ENCODE measurements at regions not wholly inside any gene's neighbourhood (a gene's known extent, or its start where the extent isn't known, plus 50 kb on each side); places are given as distances from the start of the nearest gene placed in this dataset.

GRCh38 chr9:75378036-75378435, 289.7 kb downstream of the OSTF1 start:
- no peaks in the 10 kb centered on the region for H3K27me3 ChIP-seq (replicated peaks in 1 of 4; ENCODE audit: control extremely low read depth in 1 of 4, control insufficient read depth in 3 of 4, insufficient read depth in 4 of 4, low read length in 3 of 4)
- no peaks in the 10 kb centered on the region for H3K4me1 Mint-ChIP-seq
- no peaks in the 10 kb centered on the region for H3K4me1 ChIP-seq (ENCODE audit: control insufficient read depth in 2 of 2, insufficient read depth in 2 of 2, low read length in 2 of 2)
- H3K27ac ChIP-seq (ENCODE audit: low read length in 2 of 2) = no peak overlapping the region
- H3K9me3 ChIP-seq (ENCODE audit: control extremely low read depth in 1 of 3, control insufficient read depth in 2 of 3, insufficient read depth in 1 of 3, low read length in 2 of 3) = peaks cover 0 to 3% (median 0%) of the 10 kb centered on the region in 3 donors
- H3K4me3 Mint-ChIP-seq = no peak overlapping the region
- no peaks in the 10 kb centered on the region for H3K27me3 Mint-ChIP-seq
- ChIA-PET CTCF (no interaction called here), POLR2A (no interaction called here)
- H3K4me2 ChIP-seq (replicated peaks; ENCODE audit: low read depth, low read length, poor library complexity, severe bottlenecking) = no peak overlapping the region
- H3K9ac ChIP-seq (ENCODE audit: low read length) = no peak overlapping the region
- no peaks in the 10 kb centered on the region for H3K36me3 ChIP-seq (replicated peaks in 1 of 2; ENCODE audit: control extremely low read depth in 1 of 2, control insufficient read depth in 1 of 2, extremely low read depth in 1 of 2, insufficient read depth in 2 of 2, low read length in 1 of 2)
- ATAC-seq (ENCODE audit: low read depth) = no peak
- no peak for DNase-seq
- H3K79me2 ChIP-seq (ENCODE audit: control insufficient read depth, insufficient read depth, low read length) = no peaks in the 10 kb centered on the region
- H3K4me3 ChIP-seq (ENCODE audit: control extremely low read depth in 1 of 5, extremely low read depth in 1 of 5, insufficient read depth in 1 of 5, low read depth in 2 of 5, low read length in 4 of 5) = no peak overlapping the region
- no peak overlapping the region for H3K27ac Mint-ChIP-seq
- no peaks in the 10 kb centered on the region for H3K9me3 Mint-ChIP-seq (ENCODE audit: insufficient read depth)
- intact Hi-C loops (cut with micrococcal nuclease) = no loop called here
- 87% methylated on average over 8 of the region's 9 CpGs for WGBS (ENCODE audit: insufficient coverage)
- no peaks in the 10 kb centered on the region for H4K20me1 ChIP-seq (ENCODE audit: control insufficient read depth, insufficient read depth, low read length, poor library complexity, severe bottlenecking)
- H2AFZ ChIP-seq (ENCODE audit: insufficient read depth, low read depth, low read length, poor library complexity, severe bottlenecking) = no peak overlapping the region
- TF ChIP-seq CTCF (IDR thresholded peaks at IDR 0.05) (no peak), EZH2 (IDR thresholded peaks at IDR 0.05; ENCODE audit: borderline replicate concordance, insufficient read depth, low read depth, low read length, poor library complexity, severe bottlenecking) (no peak)

GRCh38 chr9:75378926-75379325, 290.6 kb downstream of the OSTF1 start:
- no peak overlapping the region for H3K27ac Mint-ChIP-seq
- no peaks in the 10 kb centered on the region for H3K4me1 Mint-ChIP-seq
- no peak overlapping the region for H3K4me3 ChIP-seq (ENCODE audit: control extremely low read depth in 1 of 5, extremely low read depth in 1 of 5, insufficient read depth in 1 of 5, low read depth in 2 of 5, low read length in 4 of 5)
- H3K36me3 ChIP-seq (replicated peaks in 1 of 2; ENCODE audit: control extremely low read depth in 1 of 2, control insufficient read depth in 1 of 2, extremely low read depth in 1 of 2, insufficient read depth in 2 of 2, low read length in 1 of 2) = no peaks in the 10 kb centered on the region
- no peaks in the 10 kb centered on the region for H4K20me1 ChIP-seq (ENCODE audit: control insufficient read depth, insufficient read depth, low read length, poor library complexity, severe bottlenecking)
- H3K27me3 Mint-ChIP-seq = no peaks in the 10 kb centered on the region
- DNase-seq (no peak), ATAC-seq (ENCODE audit: low read depth) (no peak)
- no peaks in the 10 kb centered on the region for H3K79me2 ChIP-seq (ENCODE audit: control insufficient read depth, insufficient read depth, low read length)
- no peak overlapping the region for H3K27ac ChIP-seq (ENCODE audit: low read length in 2 of 2)
- no peaks in the 10 kb centered on the region for H3K27me3 ChIP-seq (replicated peaks in 1 of 4; ENCODE audit: control extremely low read depth in 1 of 4, control insufficient read depth in 3 of 4, insufficient read depth in 4 of 4, low read length in 3 of 4)
- intact Hi-C loops (cut with micrococcal nuclease) = no loop called here
- peaks cover 0 to 3% (median 0%) of the 10 kb centered on the region in 3 donors for H3K9me3 ChIP-seq (ENCODE audit: control extremely low read depth in 1 of 3, control insufficient read depth in 2 of 3, insufficient read depth in 1 of 3, low read length in 2 of 3)
- H3K4me2 ChIP-seq (replicated peaks; ENCODE audit: low read depth, low read length, poor library complexity, severe bottlenecking) = no peak overlapping the region
- CTCF ChIA-PET = no interaction called here
- H3K9ac ChIP-seq (ENCODE audit: low read length) = no peak overlapping the region
- H3K4me3 Mint-ChIP-seq = no peak overlapping the region
- no peak overlapping the region for H2AFZ ChIP-seq (ENCODE audit: insufficient read depth, low read depth, low read length, poor library complexity, severe bottlenecking)
- H3K9me3 Mint-ChIP-seq (ENCODE audit: insufficient read depth) = no peaks in the 10 kb centered on the region
- no CpG with 5 or more reads among the region's 1 CpG for whole genome bisulfite sequencing (ENCODE audit: insufficient coverage)
- POLR2A ChIA-PET = no interaction called here
- TF ChIP-seq EZH2 (IDR thresholded peaks at IDR 0.05; ENCODE audit: borderline replicate concordance, insufficient read depth, low read depth, low read length, poor library complexity, severe bottlenecking) (no peak), CTCF (IDR thresholded peaks at IDR 0.05) (no peak)
- no peaks in the 10 kb centered on the region for H3K4me1 ChIP-seq (ENCODE audit: control insufficient read depth in 2 of 2, insufficient read depth in 2 of 2, low read length in 2 of 2)

Data from B cell (primary cell).